ENCODE measurements at regions not wholly inside any gene's neighbourhood (a gene's known extent, or its start where the extent isn't known, plus 50 kb on each side); places are given as distances from the start of the nearest gene placed in this dataset.

GRCh38 chr4:114043116-114043515, 63.7 kb upstream of the ARSJ start:
- TF ChIP-seq YY1 (IDR thresholded peaks at IDR 0.05; ENCODE audit: insufficient read depth, insufficient read length) (no peak), SUZ12 (IDR thresholded peaks at IDR 0.05; ENCODE audit: extremely low read depth, insufficient read depth, insufficient read length) (no peak)
